Neural cell (in vitro differentiated cells): ENCODE measurements at regions not wholly inside any gene's neighbourhood (a gene's known extent, or its start where the extent isn't known, plus 50 kb on each side); places are given as distances from the start of the nearest gene placed in this dataset.

Experiments
- H2AFZ ChIP-seq: fragments of 200-600, 300-800 bp; sonication (generic), shearing (Covaris generic); 2 replicates; pipeline ENCODE4 v1.6.0; 2014; ENCODE audit warnings: low read depth, mild to moderate bottlenecking, antibody characterized with exemption, low read length, moderate library complexity
- H3F3A ChIP-seq: fragments of 200-600 bp; shearing (Covaris generic); 2 replicates; pipeline ENCODE4 v1.6.1; 2016; ENCODE audit warnings: mild to moderate bottlenecking, moderate library complexity, mixed read lengths, antibody characterized with exemption, low read length; ENCODE audit not compliant: insufficient read depth, poor library complexity, severe bottlenecking
- H3K27ac ChIP-seq: fragments of 200-600, 300-800 bp; sonication (generic), shearing (Covaris generic); 2 replicates; pipeline ENCODE4 v1.5.1; 2014; ENCODE audit warnings: mild to moderate bottlenecking, low read length, moderate library complexity
- H3K27me3 ChIP-seq: fragments of 300-800, 200-600 bp; sonication (generic), shearing (Covaris generic); 2 replicates; pipeline ENCODE4 v1.6.0; 2014; ENCODE audit warnings: mild to moderate bottlenecking, low read depth, low read length, moderate library complexity; ENCODE audit not compliant: insufficient read depth
- H3K36me3 ChIP-seq: fragments of 300-800, 200-600 bp; sonication (generic), shearing (Covaris generic); 2 replicates; pipeline ENCODE4 v1.5.1; 2014; ENCODE audit warnings: mild to moderate bottlenecking, antibody characterized with exemption, low read length, moderate library complexity; ENCODE audit not compliant: insufficient read depth
- H3K4me2 ChIP-seq: fragments of 300-800, 200-600 bp; sonication (generic), shearing (Covaris generic); 2 replicates; pipeline ENCODE4 v1.6.0; 2014; ENCODE audit warnings: mild to moderate bottlenecking, low read length
- H3K4me3 ChIP-seq: fragments of 300-800, 200-600 bp; sonication (generic), shearing (Covaris generic); 2 replicates; pipeline ENCODE4 v1.5.1; 2014; ENCODE audit warnings: mild to moderate bottlenecking, low read length, moderate library complexity
- H3K79me2 ChIP-seq: fragments of 200-600 bp; shearing (Covaris generic); replicated peaks from 2 replicates; pipeline ENCODE4 v1.6.0; 2014; ENCODE audit warnings: mild to moderate bottlenecking, low read length, moderate library complexity; ENCODE audit not compliant: insufficient read depth
- H3K9ac ChIP-seq: fragments of 300-800, 200-600 bp; sonication (generic), shearing (Covaris generic); 2 replicates; pipeline ENCODE4 v1.6.1; 2016; ENCODE audit warnings: mild to moderate bottlenecking, low read length, mixed read lengths
- H3K9me2 ChIP-seq: fragments of 200-600 bp; shearing (Covaris generic); 2 replicates; pipeline ENCODE4 v1.6.1; 2016; ENCODE audit warnings: mild to moderate bottlenecking, low read length, mixed read lengths; ENCODE audit not compliant: insufficient read depth
- H3K9me3 ChIP-seq: fragments of 200-600, 300-800 bp; sonication (generic), shearing (Covaris generic); 2 replicates; pipeline ENCODE4 v1.6.1; 2016; ENCODE audit warnings: mild to moderate bottlenecking, mixed run types, low read length, moderate library complexity, mixed read lengths
- H4K20me1 ChIP-seq: fragments of 200-600 bp; shearing (Covaris generic); 2 replicates; pipeline ENCODE4 v1.6.1; 2016; ENCODE audit warnings: mild to moderate bottlenecking, mixed run types; ENCODE audit not compliant: insufficient read depth
- CTCF ChIP-seq: fragments of 450-650 bp; IDR thresholded peaks from 2 replicates; pipeline ENCODE4 v1.5.1; 2014; ENCODE audit warnings: antibody characterized with exemption, mild to moderate bottlenecking, moderate library complexity; ENCODE audit not compliant: poor library complexity, severe bottlenecking
- EP300 ChIP-seq: fragments of 450-650 bp; conservative IDR thresholded peaks from 2 replicates; pipeline ENCODE4 v1.6.1; 2014; ENCODE audit warnings: antibody characterized with exemption, mild to moderate bottlenecking, moderate library complexity; ENCODE audit not compliant: poor library complexity, severe bottlenecking
- EZH2 ChIP-seq: fragments of 200-600, 300-800 bp; shearing (Covaris generic), sonication (generic); IDR thresholded peaks from 2 replicates; pipeline ENCODE4 v1.6.1; 2014; ENCODE audit warnings: antibody characterized with exemption, low read length, borderline replicate concordance, mild to moderate bottlenecking; ENCODE audit not compliant: insufficient read depth, poor library complexity, severe bottlenecking
- MXI1 ChIP-seq: fragments of 450-650 bp; conservative IDR thresholded peaks from 2 replicates; pipeline ENCODE4 v1.6.1; 2014; ENCODE audit warnings: antibody characterized with exemption, mild to moderate bottlenecking; ENCODE audit not compliant: poor library complexity, severe bottlenecking
- POLR2AphosphoS5 ChIP-seq: IDR thresholded peaks from 2 replicates; pipeline ENCODE4 v1.6.1; 2012
- RAD21 ChIP-seq: fragments of 450-650 bp; conservative IDR thresholded peaks from 2 replicates; pipeline ENCODE4 v1.6.1; 2014; ENCODE audit warnings: antibody characterized with exemption, mild to moderate bottlenecking, moderate library complexity
- REST ChIP-seq: IDR thresholded peaks from 2 replicates; pipeline ENCODE4 v1.6.1; 2012; ENCODE audit warnings: borderline replicate concordance
- SMC3 ChIP-seq: fragments of 450-650 bp; conservative IDR thresholded peaks from 2 replicates; pipeline ENCODE4 v1.6.1; 2014; ENCODE audit warnings: antibody characterized with exemption, mild to moderate bottlenecking, moderate library complexity; ENCODE audit not compliant: poor library complexity
- TAF1 ChIP-seq: IDR thresholded peaks from 2 replicates; pipeline ENCODE4 v1.6.1; 2012; ENCODE audit warnings: low read depth

GRCh38 chr16:16828913-16829398 is 450.0 kb downstream of the NPIPA7 start:
- Histone ChIP-seq H3K36me3 (no peaks in the 10 kb centered on the region), H2AFZ (no peak overlapping the region), H3K9me3 (no peaks in the 10 kb centered on the region), H4K20me1 (no peaks in the 10 kb centered on the region), H3K27ac (no peak overlapping the region), H3K79me2 (no peaks in the 10 kb centered on the region), H3K27me3 (no peaks in the 10 kb centered on the region), H3K4me2 (no peak overlapping the region), H3F3A (no peaks in the 10 kb centered on the region), H3K9me2 (no peaks in the 10 kb centered on the region), H3K4me3 (no peak overlapping the region), H3K9ac (no peak overlapping the region)
- TF ChIP-seq CTCF (no peak), EZH2 (no peak), REST (no peak), MXI1 (no peak), POLR2AphosphoS5 (no peak), RAD21 (no peak), EP300 (no peak), TAF1 (no peak), SMC3 (no peak)

GRCh38 chr16:16830401-16830800 is 451.5 kb downstream of the NPIPA7 start:
- H3K36me3 ChIP-seq = no peaks in the 10 kb centered on the region
- TF ChIP-seq TAF1 = no peak
- H3F3A ChIP-seq = no peaks in the 10 kb centered on the region
- H3K9ac ChIP-seq = no peak overlapping the region
- no peak overlapping the region for H3K4me3 ChIP-seq
- no peak overlapping the region for H2AFZ ChIP-seq
- no peak overlapping the region for H3K27ac ChIP-seq
- H3K27me3 ChIP-seq = no peaks in the 10 kb centered on the region
- H3K4me2 ChIP-seq = no peak overlapping the region
- no peaks in the 10 kb centered on the region for H3K9me2 ChIP-seq
- H4K20me1 ChIP-seq = no peaks in the 10 kb centered on the region
- H3K79me2 ChIP-seq = no peaks in the 10 kb centered on the region
- no peaks in the 10 kb centered on the region for H3K9me3 ChIP-seq

- no peak overlapping the region for H2AFZ ChIP-seq
- no peaks in the 10 kb centered on the region for H3K27me3 ChIP-seq
- H3K9me3 ChIP-seq = no peaks in the 10 kb centered on the region
- H3K4me2 ChIP-seq = no peak overlapping the region
- no peak overlapping the region for H3K9ac ChIP-seq
- no peak for TF ChIP-seq POLR2AphosphoS5
- no peak for TF ChIP-seq REST
- TF ChIP-seq EP300 = no peak
- no peak for TF ChIP-seq SMC3
- no peak for TF ChIP-seq MXI1
- TF ChIP-seq EZH2 = no peak
- TF ChIP-seq CTCF = no peak
- no peak for TF ChIP-seq TAF1
- no peak for TF ChIP-seq RAD21
- no peak overlapping the region for H3K27ac ChIP-seq
- H3K9me2 ChIP-seq = no peaks in the 10 kb centered on the region
- H3K4me3 ChIP-seq = no peak overlapping the region
- no peaks in the 10 kb centered on the region for H3K36me3 ChIP-seq
- H3F3A ChIP-seq = no peaks in the 10 kb centered on the region
- H4K20me1 ChIP-seq = no peaks in the 10 kb centered on the region
- no peaks in the 10 kb centered on the region for H3K79me2 ChIP-seq
Observed at GRCh38 chr16:16830973-16831372, 452.0 kb downstream of the NPIPA7 start.
